GM18505 (cell line): ENCODE measurements at regions not wholly inside any gene's neighbourhood (a gene's known extent, or its start where the extent isn't known, plus 50 kb on each side); places are given as distances from the start of the nearest gene placed in this dataset.
"Not testable (repeated sequence)": the region's sequence is repeated elsewhere in the genome, so short reads cannot be mapped to it uniquely, and the experiment has no call there.

Experiments used
- ATAC-seq: cut with Tn5 transposase; IDR thresholded peaks from one replicate; pipeline ENCODE4 v1.9.1; 2021; ENCODE audit not compliant: unreplicated experiment
- POLR2A ChIP-seq: IDR thresholded peaks from 4 replicates; pipeline ENCODE4 v1.6.1; 2011; ENCODE audit warnings: borderline replicate concordance; ENCODE audit not compliant: insufficient read depth, insufficient read length; ENCODE audit errors: extremely low read depth

DNA sequence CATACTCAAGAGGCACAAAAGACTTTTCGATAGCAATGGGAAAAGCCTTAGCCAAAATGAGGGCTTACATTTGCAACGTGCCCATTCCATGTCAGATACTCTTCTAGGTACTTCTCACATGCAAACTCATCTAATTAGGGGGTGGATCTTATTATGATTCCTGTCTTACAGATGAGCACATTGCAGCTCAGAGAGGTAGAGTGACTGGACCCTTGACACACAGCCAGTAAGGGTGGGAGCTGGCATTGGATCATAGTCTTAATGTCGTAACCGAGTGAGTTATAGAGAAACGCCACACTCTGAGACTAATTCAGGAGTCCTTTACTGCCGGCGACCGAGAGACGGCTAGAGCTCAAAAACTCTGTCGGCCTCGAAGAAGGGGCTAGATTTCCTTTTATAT, 78.8 kb upstream of the GRIN2A start:
- no peak for TF ChIP-seq POLR2A
- no peak for ATAC-seq

DNA sequence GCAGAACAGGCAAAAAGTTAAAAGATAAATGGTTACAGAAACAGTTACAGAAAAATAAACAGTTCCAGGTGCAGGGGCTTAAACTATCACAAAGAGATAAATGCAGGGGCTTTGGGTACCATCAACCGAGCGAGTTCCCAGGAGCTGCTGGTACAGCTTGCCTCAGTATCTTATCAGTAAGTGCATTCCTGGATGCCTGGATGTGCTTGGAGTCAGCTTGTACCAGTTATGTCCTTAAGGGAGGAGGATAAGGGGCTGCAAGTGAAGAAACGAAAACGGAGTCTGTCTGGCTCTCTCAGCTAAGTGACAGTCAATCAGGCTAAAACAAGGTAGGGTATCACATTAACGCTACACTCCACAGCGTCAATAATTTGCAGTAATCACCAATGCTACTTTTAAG, 79.3 kb upstream of the GRIN2A start:
- ATAC-seq, result not testable (repeated sequence)

DNA sequence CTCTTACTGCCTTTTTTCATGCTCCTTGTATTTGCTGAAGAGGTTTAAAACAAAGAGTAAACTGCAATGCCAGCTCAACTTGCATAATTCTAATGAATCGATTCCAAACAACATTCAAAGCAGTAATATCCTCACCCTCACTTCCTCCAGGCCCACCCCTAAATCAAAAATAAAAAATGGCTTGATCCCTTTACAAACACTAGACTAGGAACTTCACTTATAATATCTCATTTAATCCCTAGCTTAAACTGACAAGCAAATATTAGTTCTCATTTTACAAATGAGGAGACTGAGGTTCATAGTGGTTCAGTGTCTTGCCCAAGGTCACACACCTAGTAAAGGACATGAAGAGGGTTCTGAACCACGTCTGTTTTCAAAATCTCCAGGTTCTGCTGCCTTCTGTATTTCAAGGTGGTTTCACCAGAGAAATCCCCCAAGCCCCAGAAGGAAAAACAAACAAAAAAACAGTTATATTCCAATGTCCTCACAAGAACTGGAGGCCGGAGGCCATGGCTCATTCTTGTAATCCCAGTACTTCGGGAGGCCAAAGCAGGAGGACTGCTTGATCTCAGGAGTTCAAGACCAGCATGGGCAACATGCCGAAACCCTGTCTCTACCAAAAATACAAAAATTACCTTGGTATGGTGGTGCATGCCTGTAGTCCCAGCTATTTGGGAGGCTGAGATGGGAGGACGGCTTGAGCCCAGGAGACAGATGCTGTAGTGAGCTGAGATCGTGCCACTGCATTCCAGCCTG, 80.3 kb upstream of the GRIN2A start:
- TF ChIP-seq POLR2A, result no peak
- ATAC-seq, result no peak

DNA sequence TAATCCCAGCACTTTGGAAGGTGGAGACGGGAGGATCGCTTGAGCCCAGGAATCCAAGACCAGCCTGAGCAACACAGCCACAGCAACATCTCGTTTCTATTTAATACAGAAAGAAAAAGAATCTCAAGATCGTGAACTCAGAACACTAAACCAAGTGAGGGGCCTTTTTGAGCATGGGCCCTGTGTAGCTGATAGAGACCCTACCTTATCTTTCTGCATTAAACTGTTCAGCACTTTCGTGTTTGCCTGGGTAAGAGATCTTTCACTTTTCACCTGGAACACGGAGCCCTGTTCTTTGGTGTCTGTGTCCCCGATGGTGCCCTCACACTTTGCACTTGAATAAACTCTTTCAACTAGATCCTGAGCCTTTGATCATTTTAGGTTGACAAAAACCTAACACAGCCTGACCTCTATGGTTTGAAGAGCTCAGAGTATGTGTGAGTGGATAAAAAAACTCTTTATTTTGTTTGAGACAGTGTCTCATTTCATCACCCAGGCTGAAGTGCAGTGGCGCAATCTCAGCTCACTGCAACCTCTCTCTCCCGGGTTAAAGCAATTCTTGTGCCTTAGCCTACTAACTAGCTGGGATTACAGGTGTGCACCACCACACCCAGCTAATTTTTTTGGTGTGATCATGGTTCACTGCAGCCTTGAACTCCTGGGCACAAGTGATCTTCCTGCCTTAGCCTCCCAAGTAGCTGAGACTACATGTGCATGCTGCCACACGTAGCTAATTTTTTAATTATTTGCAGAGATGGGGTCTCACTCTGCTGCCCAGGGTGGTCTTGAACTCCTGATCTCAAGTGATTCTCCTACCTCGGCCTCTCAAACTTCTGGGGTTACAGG, 83.8 kb upstream of the GRIN2A start:
- ATAC-seq, result no peak

DNA sequence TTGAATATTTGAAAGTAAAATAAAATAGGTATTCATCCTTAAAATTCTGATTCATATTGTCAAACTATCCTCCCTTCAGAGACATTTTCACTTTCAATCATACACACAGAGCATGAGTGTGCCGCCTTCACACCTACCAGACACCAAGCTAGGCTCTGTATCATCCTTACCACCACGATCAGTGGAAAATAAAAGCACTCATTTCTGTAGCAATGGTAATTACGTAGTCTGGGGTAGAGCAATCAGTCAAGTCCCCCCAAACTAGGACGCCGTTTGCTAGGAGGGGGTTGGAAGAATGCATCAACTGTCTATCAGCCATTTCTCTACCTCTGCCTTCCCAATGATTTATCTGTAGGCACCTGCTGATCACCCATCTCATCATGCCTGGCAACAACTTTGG, 84.6 kb upstream of the GRIN2A start:
- ATAC-seq, result no peak
- TF ChIP-seq POLR2A, result no peak

More for the DNA sequence above, 83.8 kb upstream of the GRIN2A start:
- TF ChIP-seq POLR2A, result no peak

DNA sequence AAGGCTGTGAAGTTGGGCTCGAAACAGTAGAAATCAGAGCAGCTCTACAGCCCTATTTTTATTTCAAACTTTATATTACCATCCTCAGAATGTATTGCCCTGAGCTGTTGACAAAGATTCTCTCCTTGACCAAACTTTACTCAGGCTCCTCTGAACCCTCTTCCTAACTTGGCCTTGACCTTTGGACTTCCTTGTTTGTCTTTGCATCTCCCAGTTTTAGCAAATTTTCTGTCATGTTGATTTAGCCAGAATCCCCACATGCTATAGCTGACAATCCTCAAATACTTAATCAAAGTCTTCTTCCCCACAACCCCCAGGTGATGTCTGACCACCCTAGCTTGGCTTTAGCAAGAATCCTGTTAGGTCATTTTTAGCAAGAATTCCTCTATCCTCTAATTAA, 87.4 kb upstream of the GRIN2A start:
- no peak for TF ChIP-seq POLR2A
- no peak for ATAC-seq

DNA sequence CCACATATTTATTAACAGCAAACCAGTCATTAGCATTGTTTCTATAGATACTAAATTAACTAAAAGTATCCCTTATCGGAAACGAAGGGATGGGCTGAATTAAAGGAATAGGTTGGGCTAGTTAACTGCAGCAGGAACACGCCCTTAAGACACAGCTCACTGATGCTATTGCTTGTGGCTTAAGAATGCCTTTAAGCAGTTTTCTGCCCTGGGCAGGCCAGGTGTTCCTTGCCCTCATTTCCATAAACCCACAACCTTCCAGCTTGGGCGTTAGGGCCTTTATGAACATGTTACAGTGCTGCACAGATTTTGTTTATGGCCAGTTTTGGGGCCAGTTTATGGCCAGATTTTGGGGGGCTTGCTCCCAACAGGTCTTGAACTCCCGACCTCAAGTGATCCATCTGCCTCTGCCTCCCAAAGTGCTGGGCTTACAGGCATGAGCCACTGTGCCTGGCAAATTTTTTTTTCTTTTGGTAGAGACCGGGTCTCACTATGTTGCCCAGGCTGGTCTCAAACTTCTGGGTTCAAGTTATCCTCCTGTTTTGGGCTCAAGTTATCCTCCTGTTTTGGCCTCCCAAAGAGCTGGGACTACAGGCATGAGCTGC, 90.1 kb upstream of the GRIN2A start:
- ATAC-seq, result not testable (repeated sequence)

DNA sequence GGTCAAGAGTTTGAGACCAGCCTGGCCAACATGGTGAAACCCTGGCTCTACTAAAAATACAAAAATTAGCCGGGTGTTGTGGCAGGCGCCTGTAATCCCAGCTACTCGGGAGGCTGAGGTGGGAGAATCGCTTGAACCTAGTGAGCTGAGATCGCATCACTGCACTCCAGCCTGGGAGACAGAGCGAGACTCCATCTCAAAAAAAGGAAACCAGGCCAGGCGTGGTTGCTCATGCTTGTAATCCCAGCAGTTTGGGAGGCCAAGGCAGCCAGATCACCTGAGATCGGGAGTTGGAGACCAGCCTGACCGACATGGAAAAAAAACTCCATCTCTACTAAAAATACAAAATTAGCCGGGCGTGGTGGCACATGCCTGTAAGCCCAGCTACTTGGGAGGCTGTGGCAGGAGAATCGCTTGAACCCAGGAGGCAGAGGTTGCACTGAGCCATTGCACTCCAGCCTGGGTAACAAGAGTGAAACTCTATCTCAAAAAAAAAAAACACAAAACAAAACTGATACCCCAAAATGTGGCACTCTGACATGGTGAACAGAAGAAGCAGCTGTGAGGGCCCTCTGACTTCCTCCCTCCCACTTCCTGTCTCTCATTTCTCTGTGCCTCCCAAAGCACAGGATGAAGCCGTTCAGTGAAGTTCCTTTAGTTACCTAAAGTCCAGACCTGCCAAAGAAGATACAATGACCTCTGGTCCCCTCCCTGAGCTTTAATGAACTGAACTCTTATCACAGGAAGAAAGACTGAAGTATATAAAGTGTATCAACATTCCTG, 93.2 kb upstream of the GRIN2A start:
- ATAC-seq, result not testable (repeated sequence)

DNA sequence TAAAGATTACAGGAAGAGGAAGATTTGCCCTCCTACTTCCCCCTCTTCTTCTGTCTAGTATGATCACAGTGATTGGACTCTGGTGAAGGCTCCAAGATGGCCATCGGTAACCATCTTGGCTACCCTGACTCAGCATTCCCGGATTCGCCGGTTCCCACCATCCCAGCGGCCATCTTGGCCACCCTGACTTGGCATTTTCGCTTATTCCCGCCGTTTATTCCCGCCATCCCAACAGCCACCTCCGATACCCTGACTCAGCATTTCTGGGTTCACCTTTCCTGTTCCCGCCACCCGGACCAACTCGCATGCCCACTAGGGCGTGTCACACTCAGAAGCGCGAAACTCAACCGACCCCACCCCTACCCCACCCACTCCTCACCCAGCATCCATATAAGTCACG, 95.4 kb upstream of the GRIN2A start:
- no peak for ATAC-seq
- TF ChIP-seq POLR2A, result no peak

DNA sequence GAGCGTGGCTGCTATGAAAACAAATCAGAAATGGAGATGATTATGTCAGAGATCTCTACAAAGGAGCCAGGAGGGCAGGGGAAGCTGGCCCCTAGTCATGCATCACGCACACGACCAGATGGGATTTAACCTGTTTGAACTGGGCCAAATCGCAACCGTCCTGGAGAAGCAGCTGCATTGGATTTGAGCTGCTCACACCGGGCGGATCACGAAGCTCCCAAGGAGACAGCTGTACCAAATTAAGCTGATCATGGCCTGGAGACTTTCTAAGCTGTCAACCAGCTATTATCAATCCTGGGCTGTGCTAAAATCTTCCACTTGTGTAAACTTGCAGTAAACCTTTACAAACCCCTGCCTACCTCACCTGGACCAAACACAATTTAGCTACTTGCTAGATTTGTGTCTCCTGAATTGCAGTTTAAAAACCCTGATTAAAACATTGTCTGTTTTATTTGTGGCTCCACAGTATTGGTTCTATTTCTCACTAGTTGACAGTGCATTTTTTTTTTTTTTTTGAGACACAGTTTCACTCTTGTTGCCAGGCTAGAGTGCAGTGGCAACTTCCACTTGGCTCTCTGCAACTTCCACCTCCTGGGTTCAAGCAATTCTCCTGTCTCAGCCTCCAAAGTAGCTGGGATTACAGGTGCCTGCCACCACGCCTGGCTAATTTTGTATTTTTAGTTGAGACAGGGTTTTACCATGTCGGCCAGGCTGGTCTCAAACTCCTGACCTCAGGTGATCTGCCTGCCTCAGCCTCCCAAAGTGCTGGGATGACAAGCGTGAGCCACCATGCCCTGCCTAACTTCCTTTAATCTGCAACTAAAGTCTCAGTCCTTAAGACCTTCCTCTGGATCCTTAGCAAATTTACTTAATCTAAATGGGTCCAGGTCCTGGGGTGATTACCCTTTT, 98.3 kb upstream of the GRIN2A start:
- ATAC-seq, result no peak
- TF ChIP-seq POLR2A, result no peak

DNA sequence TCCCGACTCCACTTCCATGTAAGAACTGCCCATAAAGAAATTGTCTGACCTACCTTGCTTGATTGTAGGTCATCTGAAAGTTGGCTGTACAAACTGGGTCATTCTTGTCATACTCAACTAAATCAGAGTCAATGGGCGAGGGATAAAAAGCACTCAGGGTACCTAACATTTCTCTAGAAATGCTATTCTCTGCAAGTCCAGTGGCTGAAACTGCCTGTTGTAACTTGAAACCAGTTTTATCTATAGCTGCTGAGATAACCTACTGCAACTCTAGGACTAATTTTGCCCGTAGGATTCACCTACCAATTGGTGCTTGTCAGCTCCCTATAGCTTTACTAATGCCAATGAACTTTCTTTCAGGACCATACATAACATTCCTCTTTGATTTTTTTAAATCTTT, 100.1 kb upstream of the GRIN2A start:
- ATAC-seq, result no peak
- no peak for TF ChIP-seq POLR2A

DNA sequence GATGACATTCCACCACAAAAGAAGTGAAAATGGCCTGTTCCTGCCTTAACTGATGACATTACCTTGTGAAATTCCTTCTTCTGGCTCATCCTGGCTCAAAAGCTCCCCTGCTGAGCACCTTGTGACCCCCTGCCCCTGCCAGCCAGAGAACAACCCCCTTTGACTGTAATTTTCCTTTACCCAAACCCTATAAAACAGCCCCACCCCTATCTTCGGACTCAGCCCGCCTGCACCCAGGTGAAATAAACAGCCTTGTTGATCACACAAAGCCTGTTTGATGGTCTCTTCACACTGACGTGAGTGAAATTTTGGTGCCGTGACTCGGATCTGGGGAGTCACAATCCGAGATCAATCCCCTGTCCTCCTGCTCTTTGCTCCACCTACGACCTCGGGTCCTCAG, 101.0 kb upstream of the GRIN2A start:
- ATAC-seq, result not testable (repeated sequence)

DNA sequence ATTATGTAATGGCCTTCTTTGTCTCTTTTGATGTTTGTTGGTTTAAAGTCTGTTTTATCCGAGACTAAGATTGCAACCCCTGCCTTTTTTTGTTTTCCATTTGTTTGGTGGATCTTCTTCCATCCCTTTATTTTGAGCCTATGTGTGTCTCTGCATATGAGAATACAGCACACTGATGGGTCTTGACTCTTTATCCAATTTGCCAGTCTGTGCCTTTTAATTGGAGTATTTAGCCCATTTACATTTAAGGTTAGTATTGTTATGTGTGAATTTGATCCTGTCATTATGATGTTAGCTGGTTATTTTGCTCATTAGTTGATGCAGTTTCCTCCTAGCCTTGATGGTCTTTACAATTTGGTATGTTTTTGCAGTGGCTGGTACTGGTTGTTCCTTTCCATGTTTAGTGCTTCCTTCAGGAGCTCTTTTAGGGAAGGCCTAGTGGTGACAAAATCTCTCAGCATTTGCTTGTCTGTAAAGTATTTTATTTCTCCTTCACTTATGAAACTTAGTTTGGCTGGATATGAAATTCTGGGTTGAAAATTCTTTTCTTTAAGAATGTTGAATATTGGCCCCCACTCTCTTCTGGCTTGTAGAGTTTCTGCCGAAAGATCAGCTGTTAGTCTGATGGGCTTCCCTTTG, 95.3 kb upstream of the ATF7IP2 start:
- ATAC-seq, result not testable (repeated sequence)

DNA sequence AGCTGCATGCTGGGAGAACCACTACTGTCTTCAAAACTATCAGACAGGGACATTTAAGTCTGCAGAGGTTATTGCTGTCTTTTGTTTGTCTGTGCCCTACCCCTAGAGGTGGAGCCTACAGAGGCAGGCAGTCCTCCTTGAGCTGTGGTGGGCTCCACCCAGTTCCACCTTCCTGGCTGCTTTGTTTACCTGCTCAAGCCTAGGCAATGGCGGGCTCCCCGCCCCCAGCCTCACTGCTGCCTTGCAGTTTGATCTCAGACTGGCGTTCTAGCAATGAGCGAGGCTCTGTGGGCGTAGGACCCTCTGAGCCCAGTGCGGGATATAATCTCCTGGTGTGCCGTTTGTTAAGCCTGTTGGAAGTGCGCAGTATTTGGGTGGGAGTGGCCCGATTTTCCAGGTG, 93.7 kb upstream of the ATF7IP2 start:
- not testable (repeated sequence) for ATAC-seq

DNA sequence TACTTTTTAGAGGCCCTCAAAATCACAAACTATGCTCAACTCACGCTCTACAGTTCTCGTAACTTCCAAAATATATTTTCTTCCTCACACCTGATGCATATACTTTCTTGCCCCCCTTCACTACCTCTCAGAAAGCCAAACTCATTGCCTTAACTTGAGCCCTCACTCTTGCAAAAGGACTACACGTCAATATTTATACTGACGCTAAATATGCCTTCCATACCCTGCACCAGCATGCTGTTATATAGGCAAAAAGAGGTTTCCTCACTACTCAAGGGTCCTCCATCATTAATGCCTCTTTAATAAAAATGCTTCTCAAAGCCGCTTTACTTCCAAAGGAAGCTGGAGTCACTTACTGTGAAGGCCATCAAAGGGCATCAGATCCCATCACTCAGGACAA, 92.9 kb upstream of the ATF7IP2 start:
- ATAC-seq, result not testable (repeated sequence)

DNA sequence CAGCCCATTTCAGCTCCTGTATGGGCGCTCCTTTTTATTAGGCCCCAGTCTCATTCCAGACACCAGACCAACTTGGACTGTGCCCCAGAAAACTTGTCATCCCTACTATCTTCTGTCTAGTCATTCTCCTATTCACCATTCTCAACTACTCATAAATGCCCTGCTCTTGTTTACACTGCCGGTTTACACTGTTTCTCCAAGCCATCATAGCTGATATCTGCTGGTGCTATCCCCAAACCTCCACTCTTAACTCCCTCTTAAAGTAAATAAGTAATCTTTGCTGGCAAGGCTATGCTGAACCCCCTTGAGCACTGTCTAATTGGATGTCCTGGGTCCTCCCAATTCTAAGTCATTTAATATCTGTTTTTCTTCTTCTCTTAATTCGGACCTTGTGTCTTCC, 91.7 kb upstream of the ATF7IP2 start:
- not testable (repeated sequence) for ATAC-seq
